NAMALWA (cell line): ENCODE measurements at regions not wholly inside any gene's neighbourhood (a gene's known extent, or its start where the extent isn't known, plus 50 kb on each side); places are given as distances from the start of the nearest gene placed in this dataset.
"Not testable (repeated sequence)": the region's sequence is repeated elsewhere in the genome, so short reads cannot be mapped to it uniquely, and the experiment has no call there.

Source experiments
- DNase-seq: peaks from one replicate; pipeline ENCODE4 v3.0.0-alpha.2; 2015; ENCODE audit warnings: low spot score

GRCh38 chr3:165521131-165521871 is 315.9 kb downstream of the BCHE start:
- DNase-seq = no peak

GRCh38 chr3:165519687-165520086 is 317.5 kb downstream of the BCHE start:
- no peak for DNase-seq

- DNase-seq = no peak
These were observed 318.9 kb downstream of the BCHE start for GRCh38 chr3:165518346-165518745.

- no peak for DNase-seq
These were observed 317.8 kb upstream of the SLITRK3 start for GRCh38 chr3:165513715-165514701.

GRCh38 chr3:165507576-165507975 is 311.4 kb upstream of the SLITRK3 start:
- DNase-seq = no peak

GRCh38 chr3:165507060-165507459 is 310.9 kb upstream of the SLITRK3 start:
- no peak for DNase-seq

- DNase-seq = no peak
These were observed 309.5 kb upstream of the SLITRK3 start for GRCh38 chr3:165505657-165506056.

GRCh38 chr3:165504554-165504953 is 308.4 kb upstream of the SLITRK3 start:
- no peak for DNase-seq

GRCh38 chr3:165503825-165504224 is 307.6 kb upstream of the SLITRK3 start:
- no peak for DNase-seq

GRCh38 chr3:165503346-165503745 is 307.2 kb upstream of the SLITRK3 start:
- DNase-seq = no peak

- DNase-seq = no peak
These were observed 306.5 kb upstream of the SLITRK3 start for GRCh38 chr3:165502707-165503106.

- DNase-seq = not testable (repeated sequence)
These were observed 302.6 kb upstream of the SLITRK3 start for GRCh38 chr3:165498742-165499141.

GRCh38 chr3:165491487-165491886 is 295.3 kb upstream of the SLITRK3 start:
- no peak for DNase-seq

- no peak for DNase-seq
These were observed 280.3 kb upstream of the SLITRK3 start for GRCh38 chr3:165476399-165477060.

GRCh38 chr3:165466856-165467255 is 270.7 kb upstream of the SLITRK3 start:
- DNase-seq = no peak

GRCh38 chr3:165464736-165465135 is 268.6 kb upstream of the SLITRK3 start:
- no peak for DNase-seq

- DNase-seq = no peak
These were observed 267.3 kb upstream of the SLITRK3 start for GRCh38 chr3:165463531-165463930.

GRCh38 chr3:165462636-165463334 is 266.6 kb upstream of the SLITRK3 start:
- no peak for DNase-seq

- DNase-seq = no peak
These were observed 264.0 kb upstream of the SLITRK3 start for GRCh38 chr3:165459924-165460835.

- DNase-seq = no peak
These were observed 262.9 kb upstream of the SLITRK3 start for GRCh38 chr3:165459111-165459510.

- DNase-seq = no peak
These were observed 260.9 kb upstream of the SLITRK3 start for GRCh38 chr3:165457096-165457495.
